SU-DHL-6 (cell line): ENCODE measurements at regions not wholly inside any gene's neighbourhood (a gene's known extent, or its start where the extent isn't known, plus 50 kb on each side); places are given as distances from the start of the nearest gene placed in this dataset.

ENCODE experiments used
- EZH2phosphoT487 ChIP-seq: fragments of 200-600 bp; sonication (generic), shearing (Covaris generic); conservative IDR thresholded peaks from 2 replicates; pipeline ENCODE4 v1.6.1; 2018; ENCODE audit warnings: mild to moderate bottlenecking, antibody characterized with exemption, low read length, moderate library complexity, mixed read lengths
- TF ChIP-seq, protein P1 (sequence below): fragments of 200-600 bp; sonication (generic); IDR thresholded peaks from one replicate; pipeline ENCODE4 v1.5.1; 2017; ENCODE audit warnings: antibody characterized with exemption, mild to moderate bottlenecking, low read length, moderate library complexity; ENCODE audit not compliant: insufficient read depth, poor library complexity, severe bottlenecking

GRCh38 chr18:1103537-1103936, 198.9 kb downstream of the ADCYAP1 start:
- TF ChIP-seq, protein P1, sequence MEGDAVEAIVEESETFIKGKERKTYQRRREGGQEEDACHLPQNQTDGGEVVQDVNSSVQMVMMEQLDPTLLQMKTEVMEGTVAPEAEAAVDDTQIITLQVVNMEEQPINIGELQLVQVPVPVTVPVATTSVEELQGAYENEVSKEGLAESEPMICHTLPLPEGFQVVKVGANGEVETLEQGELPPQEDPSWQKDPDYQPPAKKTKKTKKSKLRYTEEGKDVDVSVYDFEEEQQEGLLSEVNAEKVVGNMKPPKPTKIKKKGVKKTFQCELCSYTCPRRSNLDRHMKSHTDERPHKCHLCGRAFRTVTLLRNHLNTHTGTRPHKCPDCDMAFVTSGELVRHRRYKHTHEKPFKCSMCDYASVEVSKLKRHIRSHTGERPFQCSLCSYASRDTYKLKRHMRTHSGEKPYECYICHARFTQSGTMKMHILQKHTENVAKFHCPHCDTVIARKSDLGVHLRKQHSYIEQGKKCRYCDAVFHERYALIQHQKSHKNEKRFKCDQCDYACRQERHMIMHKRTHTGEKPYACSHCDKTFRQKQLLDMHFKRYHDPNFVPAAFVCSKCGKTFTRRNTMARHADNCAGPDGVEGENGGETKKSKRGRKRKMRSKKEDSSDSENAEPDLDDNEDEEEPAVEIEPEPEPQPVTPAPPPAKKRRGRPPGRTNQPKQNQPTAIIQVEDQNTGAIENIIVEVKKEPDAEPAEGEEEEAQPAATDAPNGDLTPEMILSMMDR, result no peak
- no peak for TF ChIP-seq EZH2phosphoT487
